ENCODE measurements at regions not wholly inside any gene's neighbourhood (a gene's known extent, or its start where the extent isn't known, plus 50 kb on each side); places are given as distances from the start of the nearest gene placed in this dataset.

DNA sequence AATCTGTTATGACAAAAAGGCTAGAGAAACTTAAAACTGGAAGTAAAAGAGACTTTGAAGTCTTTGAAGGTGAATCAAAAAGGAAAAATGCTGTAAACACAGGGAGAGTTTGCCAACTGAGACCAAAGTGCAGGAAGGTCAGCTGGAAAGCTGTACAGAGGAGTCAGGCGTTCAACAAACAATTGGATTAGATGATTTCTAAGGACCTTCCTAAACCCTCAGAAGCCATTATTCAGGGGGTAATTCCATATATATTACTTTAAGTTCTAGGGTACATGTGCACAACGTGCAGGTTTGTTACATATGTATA, 156.8 kb downstream of the ZBTB18 start:
- H3K27me3 ChIP-seq (ENCODE audit: control insufficient read depth, low read length) = no peaks in the 10 kb centered on the region
- H3K4me2 ChIP-seq (ENCODE audit: low read length) = no peak overlapping the region
- no peak for TF ChIP-seq EZH2phosphoT487 (IDR thresholded peaks at IDR 0.05; ENCODE audit: borderline replicate concordance, low read length)
- TF ChIP-seq, protein P1, sequence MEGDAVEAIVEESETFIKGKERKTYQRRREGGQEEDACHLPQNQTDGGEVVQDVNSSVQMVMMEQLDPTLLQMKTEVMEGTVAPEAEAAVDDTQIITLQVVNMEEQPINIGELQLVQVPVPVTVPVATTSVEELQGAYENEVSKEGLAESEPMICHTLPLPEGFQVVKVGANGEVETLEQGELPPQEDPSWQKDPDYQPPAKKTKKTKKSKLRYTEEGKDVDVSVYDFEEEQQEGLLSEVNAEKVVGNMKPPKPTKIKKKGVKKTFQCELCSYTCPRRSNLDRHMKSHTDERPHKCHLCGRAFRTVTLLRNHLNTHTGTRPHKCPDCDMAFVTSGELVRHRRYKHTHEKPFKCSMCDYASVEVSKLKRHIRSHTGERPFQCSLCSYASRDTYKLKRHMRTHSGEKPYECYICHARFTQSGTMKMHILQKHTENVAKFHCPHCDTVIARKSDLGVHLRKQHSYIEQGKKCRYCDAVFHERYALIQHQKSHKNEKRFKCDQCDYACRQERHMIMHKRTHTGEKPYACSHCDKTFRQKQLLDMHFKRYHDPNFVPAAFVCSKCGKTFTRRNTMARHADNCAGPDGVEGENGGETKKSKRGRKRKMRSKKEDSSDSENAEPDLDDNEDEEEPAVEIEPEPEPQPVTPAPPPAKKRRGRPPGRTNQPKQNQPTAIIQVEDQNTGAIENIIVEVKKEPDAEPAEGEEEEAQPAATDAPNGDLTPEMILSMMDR (IDR thresholded peaks at IDR 0.05; ENCODE audit: low read depth, low read length, poor library complexity, severe bottlenecking) = no peak
- no peaks in the 10 kb centered on the region for H3K79me2 ChIP-seq (ENCODE audit: control insufficient read depth, low read length)
- no peaks in the 10 kb centered on the region for H3K4me1 ChIP-seq (ENCODE audit: control insufficient read depth, low read length)
- no peaks in the 10 kb centered on the region for H3F3A ChIP-seq (ENCODE audit: control insufficient read depth, insufficient read depth)
- H4K20me1 ChIP-seq (ENCODE audit: control insufficient read depth, insufficient read depth, low read depth, low read length) = no peaks in the 10 kb centered on the region
- H3K9me3 ChIP-seq (ENCODE audit: control insufficient read depth, insufficient read depth, low read length) = no peaks in the 10 kb centered on the region
- no peak overlapping the region for H3K27ac ChIP-seq (ENCODE audit: low read depth, low read length)
- no peak overlapping the region for H3K4me3 ChIP-seq (ENCODE audit: low read length)
- no peaks in the 10 kb centered on the region for H3K36me3 ChIP-seq (ENCODE audit: control insufficient read depth, low read length)
- H3K9me2 ChIP-seq (replicated peaks; ENCODE audit: control insufficient read depth, low read length) = no peaks in the 10 kb centered on the region

DNA sequence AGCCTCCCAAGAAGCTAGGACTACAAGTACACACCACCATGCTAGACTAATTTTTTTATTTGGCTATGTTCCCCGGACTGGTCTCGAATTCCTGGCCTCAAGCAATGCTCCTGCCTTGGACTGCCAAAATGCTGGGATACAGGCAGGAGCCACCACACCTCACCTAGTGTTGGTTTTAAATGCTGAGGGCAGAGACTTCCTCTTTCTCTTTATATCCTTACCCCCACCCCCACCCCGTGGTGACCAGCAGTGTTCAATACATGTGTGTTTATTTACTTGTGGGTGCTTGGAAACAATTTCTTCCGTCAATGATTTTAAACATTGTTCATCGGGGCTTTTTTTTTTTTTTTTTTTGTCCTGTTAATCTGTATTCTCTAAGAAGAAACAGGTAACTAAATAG, 158.9 kb downstream of the ZBTB18 start:
- no peaks in the 10 kb centered on the region for H3K27me3 ChIP-seq (ENCODE audit: control insufficient read depth, low read length)
- H3K4me2 ChIP-seq (ENCODE audit: low read length) = no peak overlapping the region
- H3K4me1 ChIP-seq (ENCODE audit: control insufficient read depth, low read length) = no peaks in the 10 kb centered on the region
- TF ChIP-seq, protein P1 (IDR thresholded peaks at IDR 0.05; ENCODE audit: low read depth, low read length, poor library complexity, severe bottlenecking) = no peak
- TF ChIP-seq EZH2phosphoT487 (IDR thresholded peaks at IDR 0.05; ENCODE audit: borderline replicate concordance, low read length) = no peak
- no peaks in the 10 kb centered on the region for H4K20me1 ChIP-seq (ENCODE audit: control insufficient read depth, insufficient read depth, low read depth, low read length)
- no peak overlapping the region for H3K4me3 ChIP-seq (ENCODE audit: low read length)
- H3K9me2 ChIP-seq (replicated peaks; ENCODE audit: control insufficient read depth, low read length) = no peaks in the 10 kb centered on the region
- H3K36me3 ChIP-seq (ENCODE audit: control insufficient read depth, low read length) = no peaks in the 10 kb centered on the region
- no peak overlapping the region for H3K27ac ChIP-seq (ENCODE audit: low read depth, low read length)
- H3K79me2 ChIP-seq (ENCODE audit: control insufficient read depth, low read length) = no peaks in the 10 kb centered on the region
- no peaks in the 10 kb centered on the region for H3F3A ChIP-seq (ENCODE audit: control insufficient read depth, insufficient read depth)
- H3K9me3 ChIP-seq (ENCODE audit: control insufficient read depth, insufficient read depth, low read length) = no peaks in the 10 kb centered on the region

DNA sequence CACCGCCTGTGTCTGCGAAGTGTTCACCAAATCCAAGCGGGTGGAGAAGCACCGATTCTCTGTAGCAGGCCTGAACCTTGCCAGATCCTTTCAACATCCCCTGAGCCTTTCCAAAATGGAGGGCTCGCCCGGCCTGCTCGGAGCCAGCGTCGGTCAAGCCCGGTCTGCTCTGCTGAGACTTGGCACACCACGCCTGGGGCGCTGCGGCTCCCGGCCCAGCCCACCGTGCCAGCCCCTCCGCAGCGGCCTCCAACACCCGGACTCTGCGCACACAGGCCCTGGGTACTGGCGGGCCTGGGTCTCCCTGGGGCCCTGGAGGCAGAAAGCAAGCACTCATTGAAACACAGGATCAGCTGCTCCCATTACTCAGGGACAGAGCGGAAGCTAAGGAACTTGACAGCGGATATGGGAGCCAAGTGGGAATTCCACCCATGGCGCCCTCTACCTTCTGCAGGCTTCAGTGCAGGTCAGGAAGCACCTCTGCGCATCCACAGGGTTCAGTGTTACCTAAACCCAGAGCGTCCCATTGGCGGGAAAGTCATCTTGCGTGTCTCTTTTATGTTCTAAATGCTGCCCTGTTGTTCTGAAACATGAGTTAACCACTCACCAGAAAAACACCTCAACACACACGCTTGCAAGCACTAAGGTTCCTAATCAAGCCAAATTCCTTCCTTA, 159.9 kb downstream of the ZBTB18 start:
- H3K4me2 ChIP-seq (ENCODE audit: low read length) = no peak overlapping the region
- H3K9me3 ChIP-seq (ENCODE audit: control insufficient read depth, insufficient read depth, low read length) = no peaks in the 10 kb centered on the region
- TF ChIP-seq, protein P1 (IDR thresholded peaks at IDR 0.05; ENCODE audit: low read depth, low read length, poor library complexity, severe bottlenecking) = peak; percentile 71
- TF ChIP-seq EZH2phosphoT487 (IDR thresholded peaks at IDR 0.05; ENCODE audit: borderline replicate concordance, low read length) = no peak
- no peaks in the 10 kb centered on the region for H3K4me1 ChIP-seq (ENCODE audit: control insufficient read depth, low read length)
- no peaks in the 10 kb centered on the region for H3F3A ChIP-seq (ENCODE audit: control insufficient read depth, insufficient read depth)
- no peak overlapping the region for H3K4me3 ChIP-seq (ENCODE audit: low read length)
- no peaks in the 10 kb centered on the region for H3K36me3 ChIP-seq (ENCODE audit: control insufficient read depth, low read length)
- no peak overlapping the region for H3K27ac ChIP-seq (ENCODE audit: low read depth, low read length)
- H3K79me2 ChIP-seq (ENCODE audit: control insufficient read depth, low read length) = no peaks in the 10 kb centered on the region
- no peaks in the 10 kb centered on the region for H3K9me2 ChIP-seq (replicated peaks; ENCODE audit: control insufficient read depth, low read length)
- no peaks in the 10 kb centered on the region for H4K20me1 ChIP-seq (ENCODE audit: control insufficient read depth, insufficient read depth, low read depth, low read length)
- H3K27me3 ChIP-seq (ENCODE audit: control insufficient read depth, low read length) = no peaks in the 10 kb centered on the region
